ENCODE measurements at regions not wholly inside any gene's neighbourhood (a gene's known extent, or its start where the extent isn't known, plus 50 kb on each side); places are given as distances from the start of the nearest gene placed in this dataset.

DNA sequence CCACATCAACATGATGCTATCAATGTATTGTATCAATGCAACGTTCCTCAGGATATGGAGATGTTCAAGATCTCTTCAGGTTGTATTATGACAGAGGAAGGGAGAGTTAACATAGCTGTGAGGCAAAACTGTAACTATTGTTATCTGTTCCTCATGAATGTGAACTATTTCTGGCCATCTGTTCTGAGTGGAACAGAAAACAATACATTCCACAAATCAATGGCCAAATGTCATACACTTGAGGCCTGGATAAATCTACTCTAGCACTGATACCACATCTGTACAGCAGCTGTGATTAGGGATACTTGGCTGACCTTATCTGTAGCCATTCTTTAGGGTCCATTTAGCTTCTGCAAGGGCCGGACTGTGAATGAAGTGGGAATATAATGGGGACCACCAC is 447.9 kb downstream of the IRS1 start:
- no peak for DNase-seq (ENCODE audit: low read depth)
- TF ChIP-seq, protein P1, sequence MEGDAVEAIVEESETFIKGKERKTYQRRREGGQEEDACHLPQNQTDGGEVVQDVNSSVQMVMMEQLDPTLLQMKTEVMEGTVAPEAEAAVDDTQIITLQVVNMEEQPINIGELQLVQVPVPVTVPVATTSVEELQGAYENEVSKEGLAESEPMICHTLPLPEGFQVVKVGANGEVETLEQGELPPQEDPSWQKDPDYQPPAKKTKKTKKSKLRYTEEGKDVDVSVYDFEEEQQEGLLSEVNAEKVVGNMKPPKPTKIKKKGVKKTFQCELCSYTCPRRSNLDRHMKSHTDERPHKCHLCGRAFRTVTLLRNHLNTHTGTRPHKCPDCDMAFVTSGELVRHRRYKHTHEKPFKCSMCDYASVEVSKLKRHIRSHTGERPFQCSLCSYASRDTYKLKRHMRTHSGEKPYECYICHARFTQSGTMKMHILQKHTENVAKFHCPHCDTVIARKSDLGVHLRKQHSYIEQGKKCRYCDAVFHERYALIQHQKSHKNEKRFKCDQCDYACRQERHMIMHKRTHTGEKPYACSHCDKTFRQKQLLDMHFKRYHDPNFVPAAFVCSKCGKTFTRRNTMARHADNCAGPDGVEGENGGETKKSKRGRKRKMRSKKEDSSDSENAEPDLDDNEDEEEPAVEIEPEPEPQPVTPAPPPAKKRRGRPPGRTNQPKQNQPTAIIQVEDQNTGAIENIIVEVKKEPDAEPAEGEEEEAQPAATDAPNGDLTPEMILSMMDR (IDR thresholded peaks at IDR 0.05; ENCODE audit: control insufficient read depth, extremely low read depth, insufficient read depth), result no peak

DNA sequence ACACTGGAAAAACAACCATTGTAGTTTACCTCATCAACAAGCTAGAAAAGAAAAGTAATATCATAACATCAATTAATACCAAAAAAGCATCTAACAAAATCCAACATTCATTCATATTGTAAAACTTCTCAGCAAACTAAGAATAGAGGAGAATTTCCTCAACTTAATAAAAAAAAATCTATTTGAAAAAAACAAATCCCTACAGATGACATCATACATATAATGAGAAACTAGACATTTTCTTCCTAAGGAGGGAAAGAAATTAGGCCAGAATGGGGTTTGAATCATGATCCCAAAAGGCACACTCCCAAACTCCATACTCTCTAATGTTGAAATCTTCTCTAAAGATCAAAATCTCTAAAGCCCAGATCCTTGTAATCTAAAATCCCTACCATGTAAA is 460.0 kb downstream of the IRS1 start:
- no peak for DNase-seq (ENCODE audit: low read depth)
- TF ChIP-seq, protein P1 (IDR thresholded peaks at IDR 0.05; ENCODE audit: control insufficient read depth, extremely low read depth, insufficient read depth), result no peak
- no peak overlapping the region for H3K4me3 ChIP-seq (ENCODE audit: low read depth, low read length)

More for the DNA sequence above, 447.9 kb downstream of the IRS1 start:
- H3K4me3 ChIP-seq (ENCODE audit: low read depth, low read length), result no peak overlapping the region

DNA sequence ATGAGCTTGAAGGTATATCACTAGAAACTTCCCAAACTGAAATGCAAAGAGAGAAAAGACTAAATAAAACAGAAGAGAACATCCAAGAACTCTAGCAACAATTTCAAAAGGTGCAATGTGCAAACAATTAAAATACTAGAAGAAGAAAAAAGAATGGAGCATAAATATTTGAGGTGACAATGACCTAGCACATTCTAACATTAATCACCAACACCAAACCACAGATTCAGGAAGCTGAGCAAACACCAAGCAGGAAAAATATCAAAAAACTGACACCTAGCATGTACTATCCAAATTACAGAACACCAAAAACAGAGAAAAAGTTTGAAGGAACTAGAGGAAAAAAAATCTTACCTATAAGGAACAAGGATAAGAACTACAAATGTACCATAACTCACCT is 460.8 kb downstream of the IRS1 start:
- no peak overlapping the region for H3K4me3 ChIP-seq (ENCODE audit: low read depth, low read length)
- TF ChIP-seq, protein P1 (IDR thresholded peaks at IDR 0.05; ENCODE audit: control insufficient read depth, extremely low read depth, insufficient read depth), result no peak
- DNase-seq (ENCODE audit: low read depth), result no peak

DNA sequence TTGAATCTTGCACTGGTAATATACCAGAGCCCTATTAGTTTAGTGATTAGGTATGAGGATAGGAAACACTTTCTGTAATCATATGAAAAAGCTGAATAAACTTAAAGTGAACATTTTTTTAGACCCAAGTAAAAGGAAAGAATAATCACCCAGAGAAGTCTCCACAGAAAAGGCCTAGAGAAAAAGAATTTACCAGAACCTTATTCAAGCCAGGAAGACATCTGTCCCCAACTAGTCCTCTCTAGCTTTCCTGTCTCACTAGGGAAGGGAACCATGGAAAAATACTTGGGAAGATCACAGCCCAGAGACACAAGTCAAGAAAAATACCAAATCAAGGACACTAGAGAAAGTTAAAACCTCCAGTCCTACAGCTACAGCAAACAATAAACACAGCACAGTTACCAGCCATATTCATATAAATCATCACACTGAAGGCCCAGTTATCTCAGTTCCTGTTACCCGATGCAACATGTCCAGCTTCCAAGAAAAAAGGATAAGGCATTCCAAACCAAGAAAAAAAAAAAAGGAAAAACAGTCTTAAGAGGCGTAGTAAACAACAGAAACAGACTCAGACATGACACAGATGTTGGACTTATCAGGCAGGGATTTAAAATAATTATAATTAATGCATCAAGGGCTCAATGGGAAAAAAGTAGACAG is 461.5 kb downstream of the IRS1 start:
- TF ChIP-seq, protein P1 (IDR thresholded peaks at IDR 0.05; ENCODE audit: control insufficient read depth, extremely low read depth, insufficient read depth), result no peak
- no peak for DNase-seq (ENCODE audit: low read depth)

DNA sequence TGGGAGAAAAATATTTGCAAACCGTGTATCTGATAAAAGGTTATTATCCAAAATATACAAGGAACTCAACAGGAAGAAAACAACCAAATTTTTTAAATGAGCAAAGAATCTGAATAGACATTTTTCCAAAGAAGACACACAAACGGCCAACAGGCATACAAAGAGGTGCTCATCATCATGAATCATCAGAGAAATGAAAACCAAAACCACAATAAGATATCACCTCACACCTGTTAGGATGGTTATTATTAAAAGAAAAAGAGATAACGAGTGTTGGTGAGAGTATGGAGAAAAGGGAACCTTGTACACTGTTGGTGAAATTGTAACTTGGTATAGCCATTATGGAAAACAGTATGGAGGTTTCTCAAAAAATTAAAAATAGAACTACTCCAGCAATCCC is 463.3 kb downstream of the IRS1 start:
- H3K4me3 ChIP-seq (ENCODE audit: low read depth, low read length), result no peak overlapping the region
- no peak for DNase-seq (ENCODE audit: low read depth)
- TF ChIP-seq, protein P1 (IDR thresholded peaks at IDR 0.05; ENCODE audit: control insufficient read depth, extremely low read depth, insufficient read depth), result no peak

More for the DNA sequence above, 461.5 kb downstream of the IRS1 start:
- no peak overlapping the region for H3K4me3 ChIP-seq (ENCODE audit: low read depth, low read length)

DNA sequence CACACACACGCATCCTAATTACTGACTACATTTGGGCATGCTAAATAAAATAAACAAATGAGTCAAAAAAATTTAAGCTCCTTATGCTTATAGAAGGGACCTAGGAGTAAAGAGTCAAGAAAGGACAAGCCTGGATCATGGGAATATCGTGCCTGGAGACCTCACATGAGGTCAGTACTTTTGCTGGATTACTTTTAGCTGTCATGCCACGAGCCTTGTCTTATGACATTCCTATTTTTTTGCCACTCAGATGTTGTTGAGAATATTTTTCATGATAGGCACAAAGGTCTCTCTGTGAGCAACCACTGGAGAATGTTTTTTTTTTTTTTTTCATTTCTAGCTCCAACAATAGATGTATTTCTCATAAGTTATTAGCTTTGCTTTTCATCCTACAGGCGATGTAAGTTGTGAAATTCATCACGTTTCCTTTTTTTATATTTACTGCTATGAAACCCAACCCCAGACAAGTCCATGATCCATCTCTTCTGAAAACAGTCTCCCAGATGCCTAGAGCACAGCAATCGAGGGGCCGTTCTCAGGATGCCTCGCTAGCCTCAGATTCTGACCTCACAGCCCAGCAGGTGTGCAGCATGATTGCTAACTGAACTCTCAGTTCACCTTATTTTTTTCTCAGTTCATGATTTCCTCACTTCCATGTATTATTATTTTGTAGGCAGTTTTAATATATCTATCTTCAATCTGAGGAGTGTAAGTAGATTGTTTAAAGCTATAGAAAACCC is 464.5 kb downstream of the IRS1 start:
- no peak for DNase-seq (ENCODE audit: low read depth)
- no peak overlapping the region for H3K4me3 ChIP-seq (ENCODE audit: low read depth, low read length)
- TF ChIP-seq, protein P1 (IDR thresholded peaks at IDR 0.05; ENCODE audit: control insufficient read depth, extremely low read depth, insufficient read depth), result no peak

Data from LNCaP clone FGC (cell line).